ENCODE measurements at regions not wholly inside any gene's neighbourhood (a gene's known extent, or its start where the extent isn't known, plus 50 kb on each side); places are given as distances from the start of the nearest gene placed in this dataset.

DNA sequence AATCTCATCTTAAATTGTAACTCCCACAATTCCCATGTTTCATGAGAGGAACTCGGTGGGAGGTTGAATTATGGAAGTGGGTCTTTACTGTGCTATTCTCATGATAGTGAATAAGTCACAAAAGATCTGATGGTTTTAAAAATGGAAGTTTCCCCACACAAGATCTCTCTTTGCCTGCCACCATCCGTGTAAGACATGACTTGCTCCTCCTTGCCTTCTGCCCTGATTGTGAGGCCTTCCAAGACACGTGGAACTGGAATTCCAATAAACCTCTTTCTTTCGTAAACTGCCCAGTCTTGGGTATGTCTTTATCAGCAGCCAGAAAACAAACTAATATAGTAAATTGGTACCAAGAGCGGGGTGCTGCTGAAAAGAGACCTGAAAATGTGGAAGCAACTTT, 761.6 kb upstream of the RGS18 start:
- TF ChIP-seq, protein P1, sequence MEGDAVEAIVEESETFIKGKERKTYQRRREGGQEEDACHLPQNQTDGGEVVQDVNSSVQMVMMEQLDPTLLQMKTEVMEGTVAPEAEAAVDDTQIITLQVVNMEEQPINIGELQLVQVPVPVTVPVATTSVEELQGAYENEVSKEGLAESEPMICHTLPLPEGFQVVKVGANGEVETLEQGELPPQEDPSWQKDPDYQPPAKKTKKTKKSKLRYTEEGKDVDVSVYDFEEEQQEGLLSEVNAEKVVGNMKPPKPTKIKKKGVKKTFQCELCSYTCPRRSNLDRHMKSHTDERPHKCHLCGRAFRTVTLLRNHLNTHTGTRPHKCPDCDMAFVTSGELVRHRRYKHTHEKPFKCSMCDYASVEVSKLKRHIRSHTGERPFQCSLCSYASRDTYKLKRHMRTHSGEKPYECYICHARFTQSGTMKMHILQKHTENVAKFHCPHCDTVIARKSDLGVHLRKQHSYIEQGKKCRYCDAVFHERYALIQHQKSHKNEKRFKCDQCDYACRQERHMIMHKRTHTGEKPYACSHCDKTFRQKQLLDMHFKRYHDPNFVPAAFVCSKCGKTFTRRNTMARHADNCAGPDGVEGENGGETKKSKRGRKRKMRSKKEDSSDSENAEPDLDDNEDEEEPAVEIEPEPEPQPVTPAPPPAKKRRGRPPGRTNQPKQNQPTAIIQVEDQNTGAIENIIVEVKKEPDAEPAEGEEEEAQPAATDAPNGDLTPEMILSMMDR (IDR thresholded peaks at IDR 0.05; ENCODE audit: low read depth, low read length) = no peak
- no peak for TF ChIP-seq EZH2phosphoT487 (IDR thresholded peaks at IDR 0.05; ENCODE audit: low read depth)
